CD4-positive, alpha-beta T cell treated with Interleukin-15 for 4 hours (primary cell): ENCODE measurements at regions not wholly inside any gene's neighbourhood (a gene's known extent, or its start where the extent isn't known, plus 50 kb on each side); places are given as distances from the start of the nearest gene placed in this dataset.

Experiments
- DNase-seq: peaks from one replicate; pipeline ENCODE4 v3.0.0-alpha.2; 2020; ENCODE audit warnings: low spot score

DNA sequence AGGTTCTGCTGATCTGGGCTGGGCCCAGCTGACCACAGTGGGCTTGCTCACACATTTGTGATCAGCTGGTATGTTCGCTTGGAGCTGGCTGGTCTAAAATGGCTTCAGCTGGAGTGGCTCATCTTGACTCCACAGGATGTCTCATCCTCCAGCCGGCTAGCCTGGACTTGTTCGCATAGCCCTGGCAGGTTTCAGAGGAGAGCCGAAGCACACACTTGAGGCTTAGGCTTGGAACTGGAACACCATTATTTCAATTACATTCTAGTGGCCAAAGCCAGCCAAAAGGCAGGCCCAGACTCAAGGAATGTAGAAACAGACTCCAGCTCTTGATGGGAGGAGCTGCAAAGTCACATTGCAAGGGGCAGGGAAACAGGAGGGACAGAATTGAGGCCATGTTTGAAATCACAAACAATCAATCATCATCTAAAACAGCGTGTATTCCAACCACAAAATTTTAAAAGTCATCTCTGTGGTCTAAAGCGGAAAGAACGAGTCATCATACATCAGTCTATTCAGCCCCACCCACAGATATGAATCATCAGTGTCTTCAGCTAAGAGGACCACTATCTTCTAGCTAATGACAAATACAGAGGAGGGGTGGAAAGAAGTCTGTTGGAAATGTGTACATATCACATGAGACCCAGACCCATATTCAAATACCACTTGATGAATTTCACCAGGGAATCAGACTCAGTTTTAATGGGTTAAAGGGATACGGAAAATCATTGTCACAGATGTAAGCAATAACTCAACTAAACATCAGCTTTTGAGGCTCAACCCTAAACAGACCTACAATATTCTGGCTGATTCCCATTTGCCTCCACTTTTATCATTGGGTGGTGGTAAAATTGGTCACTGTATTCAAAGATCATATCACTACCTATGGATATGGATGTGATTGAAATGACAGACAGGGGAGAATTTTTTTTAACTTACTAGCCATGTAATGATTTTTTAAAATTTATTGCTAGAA, 139.0 kb upstream of the MKLN1 start:
- peak; percentile 88 for DNase-seq

DNA sequence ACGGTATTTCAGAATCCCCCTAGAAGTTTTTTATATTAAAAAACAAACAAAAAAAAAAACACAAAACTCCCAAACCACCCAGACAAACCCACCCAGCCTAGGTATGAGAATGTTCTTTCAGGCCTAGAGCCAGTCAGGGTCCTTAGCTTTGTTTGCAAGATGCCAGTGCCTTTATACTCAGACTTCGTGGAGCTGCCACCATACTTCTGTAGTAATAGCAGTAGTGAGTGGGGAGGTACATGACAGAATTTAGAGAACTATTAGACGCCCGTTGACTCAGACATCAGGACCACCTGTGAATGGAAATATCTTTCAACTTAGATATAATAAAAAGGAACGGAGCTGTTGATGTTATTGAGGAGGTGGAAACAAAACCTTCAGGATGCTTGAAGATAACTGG, 138.2 kb upstream of the MKLN1 start:
- no peak for DNase-seq

DNA sequence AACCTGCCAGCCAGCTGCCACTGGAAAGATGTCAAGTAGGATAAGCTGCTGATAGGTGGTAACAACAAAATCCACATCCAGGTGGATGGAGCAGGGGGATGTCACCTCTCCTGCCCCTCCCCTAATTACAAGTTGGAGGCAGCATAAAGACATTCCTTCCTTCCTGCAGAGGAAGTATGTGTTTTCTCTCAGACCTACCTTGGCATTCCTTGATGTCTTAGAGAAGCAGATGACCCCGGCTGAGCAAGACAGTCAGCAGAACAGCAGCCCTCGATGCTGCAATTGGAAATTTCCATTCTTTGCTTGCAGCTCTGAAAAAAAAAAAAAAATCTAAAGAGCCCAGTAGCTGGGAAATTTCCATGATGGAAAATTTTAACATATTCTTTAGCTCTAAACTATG, 137.5 kb upstream of the MKLN1 start:
- DNase-seq: no peak

DNA sequence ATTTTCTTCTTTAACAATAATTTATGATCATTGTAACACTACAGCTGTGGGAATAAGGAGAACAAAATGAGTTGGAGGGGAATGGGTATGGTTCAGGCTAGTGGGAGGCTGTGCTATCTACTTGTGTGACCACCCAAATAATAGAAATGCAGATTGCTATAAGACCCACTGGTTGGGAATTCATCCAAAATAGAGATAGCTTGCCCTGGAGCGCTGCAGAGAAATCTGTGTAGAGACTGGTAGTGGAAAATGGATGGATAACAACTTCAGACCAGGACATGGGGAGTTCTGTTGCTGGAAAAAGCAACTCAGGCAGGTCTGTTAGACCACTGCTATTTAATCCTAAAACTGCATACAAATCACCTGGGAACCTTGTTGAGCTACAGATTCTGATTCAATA, 137.1 kb upstream of the MKLN1 start:
- no peak for DNase-seq

DNA sequence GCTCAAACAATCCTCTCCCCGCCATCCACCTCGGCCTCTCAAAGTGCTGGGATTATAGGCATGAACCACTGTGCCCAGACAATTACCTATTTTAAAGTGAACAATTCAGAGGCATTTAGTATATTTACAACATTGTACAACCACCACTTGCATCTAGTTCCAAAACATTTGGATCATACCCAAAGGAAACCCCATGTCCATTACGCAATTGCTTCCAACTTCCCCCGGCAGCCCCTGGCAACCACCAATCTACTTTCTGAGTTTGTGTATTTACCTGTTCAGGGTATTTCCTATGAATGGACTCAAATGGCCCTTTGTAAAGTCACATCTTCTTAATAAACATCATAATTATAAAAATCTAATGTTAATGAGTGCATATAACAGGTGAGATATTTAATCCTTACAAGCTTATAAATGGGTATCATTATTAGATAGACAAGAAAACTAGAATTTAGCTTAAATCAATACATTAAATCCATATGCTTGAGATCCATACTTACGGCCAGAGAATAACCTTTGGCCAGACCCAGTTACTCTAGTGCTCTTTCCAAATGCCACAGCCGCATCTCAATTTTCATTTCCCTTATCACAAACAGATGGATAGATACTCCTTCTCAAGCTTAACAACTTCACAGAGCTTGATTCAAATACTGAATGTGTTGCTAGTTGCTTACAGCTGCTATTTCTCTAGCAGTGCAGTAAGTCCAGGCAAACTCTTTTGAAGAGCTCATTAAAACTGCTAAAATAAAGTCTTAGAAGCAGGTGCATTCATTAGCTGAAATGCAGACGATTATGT, 133.4 kb upstream of the MKLN1 start:
- no peak for DNase-seq

DNA sequence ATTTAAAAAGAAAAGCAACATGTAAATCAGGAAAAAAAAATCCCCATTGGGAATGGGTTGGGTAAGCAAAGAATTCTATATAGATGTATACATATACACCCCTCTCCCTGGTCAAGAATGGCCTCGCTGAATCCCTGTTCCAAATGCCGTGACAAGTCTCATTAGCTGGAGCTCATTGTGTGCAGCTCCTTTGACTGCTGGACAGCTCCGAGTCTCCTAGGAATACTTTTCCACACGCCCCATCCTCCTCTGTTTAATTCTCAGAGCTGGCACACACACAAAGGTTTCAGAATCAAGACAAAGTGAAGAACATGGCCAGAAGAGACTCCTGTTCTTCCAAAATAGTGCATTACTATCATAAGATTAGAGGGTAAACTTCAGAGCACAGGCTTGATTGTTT, 130.9 kb upstream of the MKLN1 start:
- DNase-seq: no peak

DNA sequence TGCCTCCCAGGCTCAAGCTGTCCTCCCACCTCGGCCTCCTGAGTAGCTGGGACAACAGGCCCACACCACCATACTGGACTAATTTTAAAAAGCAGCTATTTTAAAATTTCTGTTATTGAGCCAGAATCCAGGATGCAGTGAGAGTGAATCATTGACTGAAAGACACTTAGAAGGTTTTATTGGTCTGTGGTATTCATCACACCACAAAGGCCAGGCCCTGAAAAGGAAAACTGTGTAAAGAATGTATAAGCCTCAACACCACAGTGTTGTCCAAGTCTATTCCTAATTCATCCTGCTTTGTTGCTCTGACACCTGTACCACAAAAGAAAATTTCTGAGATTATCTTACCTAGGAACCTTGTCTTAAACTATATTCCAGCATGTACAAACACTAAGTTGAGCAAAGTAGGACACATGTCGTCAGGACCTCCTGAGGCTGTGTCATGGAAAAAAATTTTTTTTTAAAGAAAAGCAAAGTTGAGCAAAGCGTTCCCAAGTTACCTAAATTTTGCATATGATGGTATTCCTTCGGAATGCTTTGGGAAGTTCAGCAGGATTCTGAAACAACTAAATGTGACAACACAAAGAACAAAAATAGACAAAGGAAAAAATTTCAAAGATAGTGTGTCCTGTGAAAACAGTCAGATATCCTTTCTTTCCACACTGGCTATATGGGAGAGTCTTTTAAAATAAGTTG, 129.6 kb upstream of the MKLN1 start:
- no peak for DNase-seq

DNA sequence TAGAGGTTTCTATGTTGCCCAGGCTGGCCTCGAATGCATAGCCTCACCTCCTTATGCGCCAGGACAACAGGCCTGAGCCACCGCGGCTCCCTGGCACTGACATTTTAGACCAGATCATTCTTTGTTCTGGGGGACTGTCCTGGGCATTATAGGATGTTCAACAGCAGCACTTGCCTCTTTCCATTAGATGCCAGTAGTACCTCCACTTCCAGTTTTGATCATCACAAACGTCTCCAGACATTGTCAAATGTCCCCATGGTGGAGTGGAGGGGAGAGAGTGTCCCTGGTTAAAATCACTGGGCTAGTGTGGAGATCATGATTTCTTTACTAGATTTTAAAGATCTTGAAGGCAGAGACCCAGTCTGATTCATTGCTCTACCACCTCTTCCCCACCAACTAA, 125.2 kb upstream of the MKLN1 start:
- DNase-seq: no peak

DNA sequence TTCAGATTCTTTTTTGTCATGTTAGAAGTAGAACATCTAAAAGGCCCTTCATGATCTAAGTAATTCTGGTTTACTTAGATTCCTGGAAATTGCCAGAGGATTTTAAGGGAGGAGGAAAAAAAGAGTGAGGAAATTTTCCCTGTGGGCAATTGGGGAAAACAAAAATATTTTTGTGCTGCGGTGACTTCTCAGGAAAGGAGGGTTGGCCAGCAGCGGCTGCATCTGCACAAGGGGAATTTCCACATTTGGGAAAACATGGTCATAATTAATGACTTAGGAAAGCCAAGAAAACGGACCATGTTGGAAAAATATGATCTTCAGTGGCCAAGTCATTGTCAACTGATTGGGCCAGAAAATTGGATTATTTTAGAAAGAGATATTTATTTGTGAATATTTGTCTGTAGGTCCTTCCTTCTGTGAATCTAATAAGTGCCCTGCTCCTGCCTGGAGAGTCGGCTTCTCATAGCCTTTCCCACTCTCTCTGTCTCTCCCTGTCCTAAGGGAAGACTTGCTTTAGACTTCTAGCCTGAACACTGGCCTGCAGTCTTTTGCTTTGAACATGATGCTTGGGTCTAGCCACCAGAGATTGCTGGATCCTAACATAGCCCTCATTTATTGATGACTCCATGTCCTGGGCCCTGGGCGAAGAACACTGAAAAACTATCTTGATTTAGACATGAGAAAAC, 124.2 kb upstream of the MKLN1 start:
- no peak for DNase-seq

DNA sequence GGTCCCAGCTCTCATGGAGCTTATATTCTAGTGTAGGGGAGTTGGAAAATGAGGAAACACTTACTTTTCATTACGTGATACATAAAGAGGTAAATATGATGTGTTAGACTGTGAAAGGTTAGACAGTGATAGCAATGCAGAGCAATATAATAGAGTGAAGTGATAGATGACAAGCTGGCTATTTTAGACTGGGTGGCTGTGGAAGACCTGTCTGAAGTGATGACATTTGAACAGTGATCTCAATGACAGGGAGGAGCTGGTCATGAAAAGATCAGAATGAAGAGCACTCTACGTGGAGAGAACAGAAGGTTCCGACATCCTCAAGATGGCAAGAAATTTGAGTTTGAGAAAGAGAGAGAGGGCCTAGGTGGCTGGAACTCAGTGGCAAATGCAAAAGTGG, 118.9 kb upstream of the MKLN1 start:
- no peak for DNase-seq

DNA sequence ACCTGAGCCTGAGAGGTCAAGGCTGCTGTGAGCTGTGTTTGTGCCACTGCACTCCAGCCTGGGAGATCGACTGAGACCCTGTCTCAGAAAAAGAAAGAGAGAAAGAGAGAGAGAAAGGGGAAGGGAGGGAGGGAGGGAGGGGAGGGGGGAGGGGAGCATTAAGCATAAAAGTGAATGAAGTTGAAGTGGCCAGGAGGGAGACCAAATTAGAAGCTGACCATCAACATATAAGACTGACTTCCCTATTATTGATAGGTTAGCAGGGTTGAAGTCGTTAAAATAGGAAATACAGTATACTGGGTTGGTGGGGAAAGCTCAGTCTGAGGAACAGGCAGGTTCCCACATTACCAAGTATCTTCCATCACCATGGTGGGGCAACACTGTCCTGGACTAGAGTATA, 117.1 kb upstream of the MKLN1 start:
- no peak for DNase-seq

DNA sequence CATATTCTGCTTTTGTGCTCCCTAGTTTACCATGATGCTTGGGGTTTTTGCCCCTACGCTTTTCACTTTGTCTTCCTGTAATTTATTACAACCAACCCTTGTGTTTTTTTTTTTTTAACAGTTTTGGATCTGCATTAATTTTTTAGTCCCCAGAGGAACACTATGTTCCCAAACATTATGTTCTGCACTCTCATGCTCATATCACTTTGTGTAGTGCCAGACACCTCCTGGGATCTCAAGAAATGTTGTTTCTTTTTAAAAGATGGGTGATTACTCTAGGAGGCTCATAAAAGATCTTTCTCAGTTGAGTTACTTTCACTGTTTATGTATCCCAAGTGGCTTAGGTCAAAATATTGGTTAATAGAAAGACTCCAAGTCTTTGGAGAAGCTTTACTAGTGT, 116.2 kb upstream of the MKLN1 start:
- no peak for DNase-seq

DNA sequence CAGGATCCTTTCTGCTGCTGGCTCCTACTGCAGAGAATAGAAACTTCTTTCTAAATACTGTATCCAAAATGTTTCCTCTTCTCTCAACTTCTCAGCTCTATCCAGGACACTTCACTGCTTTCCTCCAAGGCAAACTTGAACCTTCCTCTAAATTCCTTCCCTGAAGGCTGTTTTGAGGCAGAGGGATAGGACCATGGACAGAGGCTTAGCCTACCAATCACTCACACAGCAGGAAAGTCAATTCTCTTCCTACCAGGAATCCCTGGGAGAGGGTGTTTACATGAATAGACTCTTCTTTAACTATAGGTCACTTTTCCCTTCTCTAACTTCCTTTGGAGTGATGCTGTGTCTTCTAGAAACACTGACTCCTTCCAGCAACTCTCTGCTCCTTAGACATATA, 115.6 kb upstream of the MKLN1 start:
- DNase-seq: no peak

DNA sequence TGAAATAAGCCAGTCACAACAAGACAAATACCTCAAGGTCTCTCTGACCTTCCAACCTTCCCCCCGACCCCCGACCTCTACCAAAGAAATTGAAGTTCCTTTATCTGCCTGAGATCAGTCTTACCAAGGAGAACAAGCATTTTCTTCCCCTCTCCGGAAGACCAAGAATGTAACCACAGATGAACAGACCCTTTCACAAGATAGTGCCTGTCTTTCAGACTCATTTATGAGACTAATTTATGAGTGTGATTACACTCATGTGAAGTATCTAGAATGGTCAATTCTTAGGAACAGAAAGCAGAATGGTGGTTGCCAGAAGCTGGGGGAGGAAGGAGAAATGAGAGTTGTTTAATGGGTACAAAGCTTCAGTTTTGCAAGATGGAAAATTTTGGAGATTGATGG, 108.9 kb upstream of the MKLN1 start:
- DNase-seq: no peak

DNA sequence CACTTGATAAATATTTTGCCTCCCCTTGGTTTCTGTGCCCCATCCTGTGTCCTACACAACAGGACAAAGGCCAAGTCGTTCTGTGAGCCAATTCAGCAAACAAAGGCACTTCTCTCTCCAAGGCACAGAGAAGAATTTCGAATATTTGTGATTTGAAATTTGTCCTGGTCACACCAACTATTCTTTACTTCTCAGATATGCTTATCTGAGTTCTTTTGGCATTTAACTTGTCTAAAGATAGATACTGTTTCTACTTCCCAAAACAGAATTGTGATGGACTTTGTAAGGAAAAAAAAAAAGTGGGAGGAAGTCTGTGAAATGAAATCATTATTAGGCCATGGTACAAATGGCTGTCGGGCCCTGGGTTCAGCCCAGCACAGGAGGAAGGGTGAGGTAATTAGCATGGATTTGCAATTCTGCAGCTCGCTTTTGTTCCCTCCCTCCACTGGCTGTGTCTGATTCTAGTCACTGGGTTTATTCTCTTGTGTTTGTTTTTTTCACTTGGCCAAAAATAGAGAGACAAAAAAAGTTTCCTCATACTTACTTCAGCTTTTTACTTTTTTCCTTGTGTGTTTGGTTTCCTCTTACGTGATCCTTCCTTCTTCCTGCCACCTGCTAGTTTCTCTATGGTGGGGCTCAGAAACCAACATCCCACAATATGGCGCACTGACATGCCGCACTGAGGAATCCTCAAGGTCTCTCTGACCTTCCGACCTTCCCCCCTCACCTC, 108.2 kb upstream of the MKLN1 start:
- DNase-seq: no peak

DNA sequence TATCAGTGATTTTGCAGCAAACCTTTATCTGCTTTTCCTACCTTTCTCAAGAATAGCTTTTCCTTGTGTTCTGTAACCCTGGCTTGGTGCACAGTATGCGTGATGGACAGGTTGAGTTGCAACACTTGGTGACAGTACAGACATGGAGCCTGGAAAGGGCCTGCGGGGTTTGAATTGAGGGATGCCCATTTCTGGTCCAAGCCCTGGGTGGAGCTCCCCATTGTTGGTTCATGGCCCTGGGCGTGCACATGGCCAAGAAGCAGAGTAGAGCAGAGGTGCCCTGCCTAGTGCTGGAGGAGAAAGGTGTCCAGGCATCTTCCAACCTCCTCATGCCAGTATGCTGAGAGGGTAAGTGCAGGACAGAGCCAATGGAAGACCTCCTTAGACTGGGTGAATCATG, 106.6 kb upstream of the MKLN1 start:
- no peak for DNase-seq

DNA sequence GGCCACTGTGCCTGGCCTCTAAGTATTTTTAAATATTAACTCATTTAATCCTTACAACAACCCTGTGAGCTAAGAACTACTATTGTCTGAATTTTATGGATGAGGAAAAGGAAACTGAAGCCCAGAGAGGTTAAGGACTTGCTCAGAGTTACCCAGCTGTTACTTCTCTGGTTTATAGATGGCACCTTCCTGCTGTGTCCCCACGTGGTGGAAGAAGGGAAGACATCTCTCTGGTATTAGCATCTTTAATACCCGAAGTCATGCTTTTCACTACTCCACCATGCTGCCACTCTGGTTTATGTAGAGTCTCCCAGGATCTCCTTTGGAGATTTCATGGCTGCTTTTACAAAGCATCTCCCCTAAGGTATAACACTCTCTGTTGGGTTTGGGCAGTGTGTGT, 105.5 kb upstream of the MKLN1 start:
- DNase-seq: no peak

DNA sequence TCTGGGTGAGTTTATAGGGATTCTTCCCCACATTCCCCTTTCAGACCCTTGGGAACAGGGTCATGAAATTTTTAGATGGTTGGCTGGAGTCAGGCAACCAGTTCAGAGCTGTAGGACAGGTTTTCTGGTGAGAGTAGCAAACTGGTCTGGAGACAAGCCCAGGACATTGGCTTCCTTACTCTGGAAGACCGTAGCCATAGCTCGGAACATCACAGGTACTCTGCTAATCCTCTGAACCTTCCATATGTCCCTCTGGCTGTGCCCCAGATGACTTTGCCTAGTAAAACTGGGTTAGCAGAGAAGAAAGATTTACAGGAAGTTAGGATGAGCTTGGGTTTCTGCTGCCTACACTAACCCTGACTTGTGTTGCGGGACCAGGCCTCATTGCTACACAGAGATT, 104.5 kb upstream of the MKLN1 start:
- no peak for DNase-seq

DNA sequence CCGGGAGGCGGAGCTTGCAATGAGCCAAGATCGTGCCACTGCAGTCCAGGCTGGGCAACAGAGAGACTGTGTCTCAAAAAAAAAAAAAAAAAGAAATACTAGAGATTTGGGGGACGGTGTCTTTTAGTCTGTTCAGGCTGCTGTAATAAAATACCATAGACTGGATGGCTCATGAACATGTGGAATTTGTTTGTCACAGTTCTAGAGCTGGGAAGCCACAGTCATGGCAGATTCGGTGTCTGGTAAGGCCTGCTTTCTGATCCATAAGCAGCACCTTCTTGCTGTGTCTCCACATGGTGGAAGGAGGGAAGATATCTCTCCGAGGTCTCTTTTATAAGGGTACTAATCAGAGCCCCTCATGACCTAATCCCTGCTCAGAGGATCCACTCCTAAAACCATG, 102.7 kb upstream of the MKLN1 start:
- no peak for DNase-seq

DNA sequence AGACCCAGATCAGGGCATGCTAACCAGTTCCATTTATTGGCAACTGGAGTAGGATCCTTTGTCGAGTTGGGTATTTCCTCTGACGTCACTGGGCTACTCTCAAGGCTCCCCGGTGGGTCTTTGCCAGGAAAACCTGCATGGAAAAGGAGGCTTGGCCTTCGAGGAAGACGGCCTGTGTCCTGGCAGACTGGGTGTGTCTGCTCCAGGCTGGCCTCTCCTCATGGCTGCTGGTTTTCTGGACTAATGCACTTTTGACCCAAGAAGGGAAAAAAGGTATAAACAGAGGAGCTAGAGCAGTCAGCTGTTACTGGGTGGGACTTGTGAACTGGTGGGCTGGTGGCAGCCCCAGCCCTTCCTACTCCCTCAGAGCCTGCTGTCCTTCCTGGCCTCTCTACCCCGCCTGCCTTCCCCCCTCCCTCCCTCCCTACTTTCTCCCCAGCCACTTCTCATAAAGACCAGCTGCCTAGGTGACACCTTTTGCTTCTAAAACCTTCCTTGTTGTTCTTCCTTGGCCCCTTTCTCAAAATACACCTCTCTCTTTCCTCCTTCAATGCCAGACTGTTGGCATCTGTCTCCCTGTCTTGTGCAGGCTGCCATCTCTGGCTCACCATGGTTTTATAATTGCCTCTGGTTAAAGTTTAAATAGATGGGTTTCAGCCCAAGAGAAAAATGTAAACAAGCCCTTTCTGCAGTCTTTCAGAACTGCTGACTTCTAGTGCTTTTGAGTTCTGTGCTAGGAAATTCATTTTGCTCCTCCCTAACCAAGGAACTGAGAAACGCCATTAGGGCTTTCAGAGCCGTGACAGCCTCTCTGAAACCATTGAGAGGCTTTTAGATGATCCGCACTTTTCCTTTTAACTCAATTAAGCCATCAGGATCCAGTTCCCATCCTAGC, 101.8 kb upstream of the MKLN1 start:
- DNase-seq: no peak

DNA sequence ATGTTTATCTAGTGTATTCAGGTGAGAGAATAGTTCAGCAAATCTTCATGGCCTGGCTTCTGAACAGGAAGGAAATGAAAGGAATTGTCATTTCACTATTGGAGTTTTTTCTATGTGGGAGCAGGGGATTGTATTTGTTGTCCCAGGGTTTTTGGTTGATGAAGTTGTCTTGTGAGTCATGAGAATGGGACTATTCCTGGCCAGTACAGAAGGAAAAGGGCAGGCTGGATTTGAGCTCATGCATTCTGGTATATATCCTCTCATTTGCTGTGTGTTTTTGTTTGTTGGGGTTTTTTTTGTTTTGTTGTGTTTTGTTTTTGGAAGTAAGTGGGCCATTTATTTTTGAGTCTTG, 101.2 kb upstream of the MKLN1 start:
- no peak for DNase-seq
